ENCODE measurements at regions not wholly inside any gene's neighbourhood (a gene's known extent, or its start where the extent isn't known, plus 50 kb on each side); places are given as distances from the start of the nearest gene placed in this dataset.

DNA sequence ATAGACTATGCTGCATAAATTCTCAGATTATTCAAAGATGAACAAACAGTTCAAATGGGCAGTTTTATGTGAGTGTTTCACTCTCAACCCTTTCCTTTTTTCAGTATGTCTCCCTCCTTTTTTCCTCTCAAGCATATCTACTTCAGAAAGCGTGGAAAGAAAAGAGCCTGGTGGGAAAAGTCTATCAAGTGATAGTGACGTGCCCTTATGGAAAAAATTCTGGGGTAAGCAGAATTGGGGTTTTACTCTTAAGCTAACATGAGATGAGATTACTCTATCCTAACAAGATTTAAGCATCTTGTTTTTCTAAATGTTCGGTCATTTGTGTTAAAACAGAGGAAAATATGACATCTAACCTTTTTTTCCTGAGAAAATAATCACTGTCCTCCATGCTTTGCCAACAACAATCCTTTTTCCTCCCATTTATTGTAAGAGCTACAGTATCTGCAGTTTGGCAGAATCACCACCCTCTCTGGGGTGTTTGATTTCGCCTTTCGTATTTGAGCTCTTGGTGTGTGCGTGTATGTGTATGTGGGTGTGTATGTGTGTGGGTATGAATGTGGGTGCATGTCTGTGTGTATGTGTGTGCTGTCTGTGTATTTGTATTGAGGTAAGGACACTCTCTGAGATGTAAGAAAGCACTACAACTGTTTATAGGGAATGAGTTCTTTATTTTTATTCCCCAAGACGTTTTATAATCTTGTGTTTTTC, 143.9 kb upstream of the L3MBTL4 start:
- Histone ChIP-seq H3K36me3 (replicated peaks; ENCODE audit: insufficient read depth, low read depth) (no peaks in the 10 kb centered on the region), H3K79me2 (no peaks in the 10 kb centered on the region), H3K27ac (peak overlapping the region; percentile 73), H2AFZ (no peak overlapping the region), H3K4me2 (peak overlapping the region; percentile 58), H3K4me3 (no peak overlapping the region), H3K27me3 (no peaks in the 10 kb centered on the region), H3K4me1 (ENCODE audit: insufficient read depth) (peaks cover 33% of the 10 kb centered on the region), H3K9me2 (replicated peaks; ENCODE audit: insufficient read depth) (no peaks in the 10 kb centered on the region), H3K9me3 (ENCODE audit: low read depth) (no peaks in the 10 kb centered on the region), H4K20me1 (ENCODE audit: insufficient read depth, poor library complexity, severe bottlenecking) (no peaks in the 10 kb centered on the region)
- no peak for DNase-seq (ENCODE audit: low spot score)
- WGBS (ENCODE audit: low lambda C conversion rate, missing lambda C conversion rate) = 61% methylated on average over 7 of the region's 7 CpGs
- TF ChIP-seq EZH2phosphoT487 (IDR thresholded peaks at IDR 0.05; ENCODE audit: low read depth, severe bottlenecking, unreplicated experiment) (no peak), EZH2 (IDR thresholded peaks at IDR 0.05; ENCODE audit: borderline replicate concordance) (no peak)
- TF ChIP-seq, protein P1, sequence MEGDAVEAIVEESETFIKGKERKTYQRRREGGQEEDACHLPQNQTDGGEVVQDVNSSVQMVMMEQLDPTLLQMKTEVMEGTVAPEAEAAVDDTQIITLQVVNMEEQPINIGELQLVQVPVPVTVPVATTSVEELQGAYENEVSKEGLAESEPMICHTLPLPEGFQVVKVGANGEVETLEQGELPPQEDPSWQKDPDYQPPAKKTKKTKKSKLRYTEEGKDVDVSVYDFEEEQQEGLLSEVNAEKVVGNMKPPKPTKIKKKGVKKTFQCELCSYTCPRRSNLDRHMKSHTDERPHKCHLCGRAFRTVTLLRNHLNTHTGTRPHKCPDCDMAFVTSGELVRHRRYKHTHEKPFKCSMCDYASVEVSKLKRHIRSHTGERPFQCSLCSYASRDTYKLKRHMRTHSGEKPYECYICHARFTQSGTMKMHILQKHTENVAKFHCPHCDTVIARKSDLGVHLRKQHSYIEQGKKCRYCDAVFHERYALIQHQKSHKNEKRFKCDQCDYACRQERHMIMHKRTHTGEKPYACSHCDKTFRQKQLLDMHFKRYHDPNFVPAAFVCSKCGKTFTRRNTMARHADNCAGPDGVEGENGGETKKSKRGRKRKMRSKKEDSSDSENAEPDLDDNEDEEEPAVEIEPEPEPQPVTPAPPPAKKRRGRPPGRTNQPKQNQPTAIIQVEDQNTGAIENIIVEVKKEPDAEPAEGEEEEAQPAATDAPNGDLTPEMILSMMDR (IDR thresholded peaks at IDR 0.05; ENCODE audit: poor library complexity) = no peak

GRCh38 chr18:6559296-6559695, 144.6 kb upstream of the L3MBTL4 start:
- Histone ChIP-seq H3K9me2 (replicated peaks; ENCODE audit: insufficient read depth) (no peaks in the 10 kb centered on the region), H3K4me3 (no peak overlapping the region), H3K27ac (peak overlapping the region; percentile 73), H3K9me3 (ENCODE audit: low read depth) (no peaks in the 10 kb centered on the region), H3K36me3 (replicated peaks; ENCODE audit: insufficient read depth, low read depth) (no peaks in the 10 kb centered on the region), H3K27me3 (no peaks in the 10 kb centered on the region), H4K20me1 (ENCODE audit: insufficient read depth, poor library complexity, severe bottlenecking) (no peaks in the 10 kb centered on the region), H3K4me1 (ENCODE audit: insufficient read depth) (peaks cover 33% of the 10 kb centered on the region), H3K4me2 (peak overlapping the region; percentile 58), H3K79me2 (no peaks in the 10 kb centered on the region), H2AFZ (no peak overlapping the region)
- TF ChIP-seq EZH2phosphoT487 (IDR thresholded peaks at IDR 0.05; ENCODE audit: low read depth, severe bottlenecking, unreplicated experiment) = no peak
- TF ChIP-seq, protein P1 (IDR thresholded peaks at IDR 0.05; ENCODE audit: poor library complexity) = no peak
- TF ChIP-seq EZH2 (IDR thresholded peaks at IDR 0.05; ENCODE audit: borderline replicate concordance) = no peak
- 61% methylated on average over 1 of the region's 1 CpG for WGBS (ENCODE audit: low lambda C conversion rate, missing lambda C conversion rate)
- DNase-seq (ENCODE audit: low spot score) = no peak

- H3K9me2 ChIP-seq (replicated peaks; ENCODE audit: insufficient read depth) = no peaks in the 10 kb centered on the region
- peak overlapping the region; percentile 27 for H3K27ac ChIP-seq
- H3K4me3 ChIP-seq = no peak overlapping the region
- peaks cover 39% of the 10 kb centered on the region for H3K4me1 ChIP-seq (ENCODE audit: insufficient read depth)
- H3K27me3 ChIP-seq = no peaks in the 10 kb centered on the region
- H3K9me3 ChIP-seq (ENCODE audit: low read depth) = no peaks in the 10 kb centered on the region
- no peak for DNase-seq (ENCODE audit: low spot score)
- 72% methylated on average over 9 of the region's 9 CpGs for WGBS (ENCODE audit: low lambda C conversion rate, missing lambda C conversion rate)
- H3K4me2 ChIP-seq = no peak overlapping the region
- H2AFZ ChIP-seq = no peak overlapping the region
- TF ChIP-seq EZH2phosphoT487 (IDR thresholded peaks at IDR 0.05; ENCODE audit: low read depth, severe bottlenecking, unreplicated experiment) = no peak
- no peak for TF ChIP-seq EZH2 (IDR thresholded peaks at IDR 0.05; ENCODE audit: borderline replicate concordance)
- TF ChIP-seq, protein P1 (IDR thresholded peaks at IDR 0.05; ENCODE audit: poor library complexity) = no peak
- no peaks in the 10 kb centered on the region for H4K20me1 ChIP-seq (ENCODE audit: insufficient read depth, poor library complexity, severe bottlenecking)
- no peaks in the 10 kb centered on the region for H3K79me2 ChIP-seq
- H3K36me3 ChIP-seq (replicated peaks; ENCODE audit: insufficient read depth, low read depth) = no peaks in the 10 kb centered on the region
Measured at GRCh38 chr18:6561016-6561415, 146.3 kb upstream of the L3MBTL4 start.
